HEK293T (cell line): ENCODE measurements at regions not wholly inside any gene's neighbourhood (a gene's known extent, or its start where the extent isn't known, plus 50 kb on each side); places are given as distances from the start of the nearest gene placed in this dataset.
A peak's percentile ranks its signal among the peaks of the same experiment; 100 is the strongest.

ENCODE experiments used
- CTCF ChIA-PET: fragments of 350-600 bp; formaldehyde crosslinking; extraction: SDS; loops from one replicate; lab custom pipeline; 2021; ENCODE audit warnings: antibody characterized with exemption, inconsistent platforms; lab: Yijun Ruan, JAX
- POLR2A ChIA-PET: fragments of 350-600 bp; formaldehyde crosslinking; extraction: SDS; loops from one replicate; lab custom pipeline; 2020; ENCODE audit warnings: antibody characterized with exemption, inconsistent platforms; lab: Yijun Ruan, JAX
- DNase-seq: peaks from one replicate; pipeline ENCODE4 v3.0.0; 2012; ENCODE audit warnings: mixed read lengths; ENCODE audit errors: extremely low spot score
- ARNT ChIP-seq: fragments of 450-650 bp; IDR thresholded peaks from 2 replicates; pipeline ENCODE4 v1.6.1; 2017; ENCODE audit warnings: mild to moderate bottlenecking
- BHLHE40 ChIP-seq: fragments of 450-650 bp; IDR thresholded peaks from 2 replicates; pipeline ENCODE4 v1.6.1; 2016; ENCODE audit warnings: mild to moderate bottlenecking, moderate library complexity, borderline replicate concordance
- CTBP1 ChIP-seq: fragments of 450-650 bp; IDR thresholded peaks from 2 replicates; pipeline ENCODE4 v1.6.1; 2016; ENCODE audit warnings: borderline replicate concordance
- ELF4 ChIP-seq: fragments of 450-650 bp; IDR thresholded peaks from 2 replicates; pipeline ENCODE4 v1.6.1; 2017; ENCODE audit warnings: antibody characterized with exemption
- FOXA1 ChIP-seq: fragments of 450-650 bp; IDR thresholded peaks from 2 replicates; pipeline ENCODE4 v1.6.1; 2016; ENCODE audit warnings: mild to moderate bottlenecking
- FOXK2 ChIP-seq: fragments of 450-650 bp; IDR thresholded peaks from 2 replicates; pipeline ENCODE4 v1.6.1; 2016; ENCODE audit warnings: mild to moderate bottlenecking
- FOXM1 ChIP-seq: fragments of 450-650 bp; IDR thresholded peaks from 2 replicates; pipeline ENCODE4 v1.6.1; 2017; ENCODE audit warnings: mild to moderate bottlenecking, borderline replicate concordance
- HDGF ChIP-seq: fragments of 450-650 bp; IDR thresholded peaks from 2 replicates; pipeline ENCODE4 v1.6.1; 2017; ENCODE audit warnings: antibody characterized with exemption, borderline replicate concordance
- L3MBTL2 ChIP-seq: fragments of 450-650 bp; conservative IDR thresholded peaks from 2 replicates; pipeline ENCODE4 v1.6.1; 2016; ENCODE audit warnings: mild to moderate bottlenecking
- LEF1 ChIP-seq: fragments of 450-650 bp; IDR thresholded peaks from 2 replicates; pipeline ENCODE4 v1.6.1; 2017; ENCODE audit warnings: mild to moderate bottlenecking, borderline replicate concordance
- NFRKB ChIP-seq: fragments of 450-650 bp; IDR thresholded peaks from 2 replicates; pipeline ENCODE4 v1.6.1; 2016; ENCODE audit warnings: mild to moderate bottlenecking, moderate library complexity
- PKNOX1 ChIP-seq: fragments of 450-650 bp; IDR thresholded peaks from 2 replicates; pipeline ENCODE4 v1.6.1; 2016
- SP1 ChIP-seq: fragments of 450-650 bp; IDR thresholded peaks from 2 replicates; pipeline ENCODE4 v1.6.1; 2017
- SUZ12 ChIP-seq: fragments of 450-650 bp; IDR thresholded peaks from 2 replicates; pipeline ENCODE4 v1.6.1; 2016; ENCODE audit warnings: mild to moderate bottlenecking
- TARDBP ChIP-seq: fragments of 450-650 bp; IDR thresholded peaks from 2 replicates; pipeline ENCODE4 v1.6.1; 2016
- ZNF384 ChIP-seq: fragments of 450-650 bp; IDR thresholded peaks from 2 replicates; pipeline ENCODE4 v1.6.1; 2016

GRCh38 chr12:118840878-118841277 lies 140.5 kb upstream of the SRRM4 start:
- DNase-seq, result no peak
- CTCF ChIA-PET, result interaction anchor here (1.3 to 1.6 kb wide), 2 partner anchors 8 to 10 kb away, joined by 3 read pairs; no protein-coding TSS in a partner anchor
- POLR2A ChIA-PET, result no interaction called here
- no peak for TF ChIP-seq FOXM1
- no peak for TF ChIP-seq FOXA1
- TF ChIP-seq FOXK2, result no peak
- no peak for TF ChIP-seq L3MBTL2
- TF ChIP-seq LEF1, result no peak
- TF ChIP-seq ARNT, result no peak
- no peak for TF ChIP-seq PKNOX1
- TF ChIP-seq SP1, result no peak
- TF ChIP-seq CTBP1, result no peak
- TF ChIP-seq NFRKB, result no peak
- no peak for TF ChIP-seq SUZ12
- TF ChIP-seq ELF4, result no peak
- TF ChIP-seq BHLHE40, result no peak
- no peak for TF ChIP-seq ZNF384
- no peak for TF ChIP-seq HDGF
- TF ChIP-seq TARDBP, result no peak

- DNase-seq, result no peak
- ChIA-PET POLR2A (no interaction called here), CTCF (interaction anchor here (1.3 to 1.6 kb wide), 2 partner anchors 9 kb away, joined by 3 read pairs; no protein-coding TSS in a partner anchor)
- TF ChIP-seq SP1 (no peak), LEF1 (no peak), FOXA1 (no peak), CTBP1 (no peak), NFRKB (no peak), ZNF384 (no peak)
Observed at GRCh38 chr12:118841588-118841987, 139.8 kb upstream of the SRRM4 start.

GRCh38 chr12:118842866-118843265 lies 138.5 kb upstream of the SRRM4 start:
- CTCF ChIA-PET, result interaction anchor here (0.7 kb wide), 1 partner anchor 58 kb away, joined by 3 read pairs; no protein-coding TSS in a partner anchor
- POLR2A ChIA-PET, result no interaction called here
- no peak for DNase-seq
- TF ChIP-seq NFRKB (no peak), BHLHE40 (no peak), FOXM1 (no peak), LEF1 (no peak), HDGF (no peak), FOXA1 (no peak), PKNOX1 (no peak), ZNF384 (no peak), L3MBTL2 (no peak), ELF4 (no peak)

GRCh38 chr12:118846416-118846815 lies 134.9 kb upstream of the SRRM4 start:
- no peak for DNase-seq
- ChIA-PET POLR2A (no interaction called here), CTCF (no interaction called here)

GRCh38 chr12:118850244-118850825 lies 131.0 kb upstream of the SRRM4 start:
- ChIA-PET CTCF (interaction anchor here (0.6 to 1.1 kb wide), 2 partner anchors 9 to 750 kb away, joined by 3 read pairs; no protein-coding TSS in a partner anchor), POLR2A (no interaction called here)
- TF ChIP-seq L3MBTL2 (no peak), ARNT (no peak), BHLHE40 (no peak), FOXA1 (no peak), FOXK2 (no peak), SUZ12 (no peak), PKNOX1 (no peak), SP1 (no peak)
- peak; percentile 54 for DNase-seq

More at GRCh38 chr12:118846416-118846815, 134.9 kb upstream of the SRRM4 start:
- no peak for TF ChIP-seq ARNT
- TF ChIP-seq NFRKB, result no peak
- no peak for TF ChIP-seq ZNF384
- no peak for TF ChIP-seq SP1
- no peak for TF ChIP-seq BHLHE40
- TF ChIP-seq LEF1, result no peak
- TF ChIP-seq FOXK2, result no peak
- no peak for TF ChIP-seq ELF4
- no peak for TF ChIP-seq PKNOX1
- no peak for TF ChIP-seq TARDBP
- no peak for TF ChIP-seq FOXM1
- TF ChIP-seq SUZ12, result no peak
- no peak for TF ChIP-seq FOXA1
- no peak for TF ChIP-seq HDGF
- TF ChIP-seq L3MBTL2, result no peak

- CTCF ChIA-PET, result no interaction called here
Observed at GRCh38 chr12:118851891-118852290, 129.4 kb upstream of the SRRM4 start.

More at GRCh38 chr12:118851891-118852290, 129.4 kb upstream of the SRRM4 start:
- POLR2A ChIA-PET, result no interaction called here
- TF ChIP-seq ELF4 (no peak), SUZ12 (no peak), PKNOX1 (no peak), ZNF384 (no peak), FOXK2 (no peak), HDGF (no peak), BHLHE40 (no peak)
- no peak for DNase-seq
